ENCODE measurements at regions not wholly inside any gene's neighbourhood (a gene's known extent, or its start where the extent isn't known, plus 50 kb on each side); places are given as distances from the start of the nearest gene placed in this dataset.

GRCh38 chr9:80131627-80132026 is 559.9 kb downstream of the TLE4 start:
- TF ChIP-seq POLR2AphosphoS5 (IDR thresholded peaks at IDR 0.05; ENCODE audit: borderline replicate concordance, low read depth, low read length) (no peak), EZH2 (IDR thresholded peaks at IDR 0.05) (no peak)
